GM13976 (cell line): ENCODE measurements at regions not wholly inside any gene's neighbourhood (a gene's known extent, or its start where the extent isn't known, plus 50 kb on each side); places are given as distances from the start of the nearest gene placed in this dataset.

Experiments used
- DNase-seq: peaks from one replicate; pipeline ENCODE4 v3.0.0; 2012; ENCODE audit warnings: low spot score
- CTCF ChIP-seq: IDR thresholded peaks from 2 replicates; pipeline ENCODE4 v1.5.1; 2012; ENCODE audit warnings: borderline replicate concordance, mild to moderate bottlenecking; ENCODE audit not compliant: insufficient read depth; ENCODE audit errors: extremely low read depth, missing control alignments, control extremely low read depth
- in situ Hi-C: fragments of 300-500 bp; cut with MboI; formaldehyde crosslinking; loops from one replicate; pipeline ENCODE4 v1.12.0; 2022; ENCODE audit warnings: low sequenced_read_pairs, mixed read lengths, inconsistent platforms; ENCODE audit not compliant: unreplicated experiment

- in situ Hi-C loops: no loop called here
- no peak for TF ChIP-seq CTCF
- no peak for DNase-seq
Observed at GRCh38 chr14:66306101-66306500, 180.1 kb upstream of the CCDC196 start.

- DNase-seq: no peak
- in situ Hi-C loops: no loop called here
- TF ChIP-seq CTCF: no peak
Observed at GRCh38 chr14:66311058-66311457, 175.1 kb upstream of the CCDC196 start.

GRCh38 chr14:66311990-66312389, 174.2 kb upstream of the CCDC196 start:
- in situ Hi-C loops: no loop called here
- no peak for DNase-seq
- TF ChIP-seq CTCF: no peak

- no peak for TF ChIP-seq CTCF
- in situ Hi-C loops: no loop called here
- DNase-seq: no peak
Observed at GRCh38 chr14:66312451-66312850, 173.7 kb upstream of the CCDC196 start.

- DNase-seq: no peak
- TF ChIP-seq CTCF: no peak
Observed at GRCh38 chr14:66315098-66315497, 171.1 kb upstream of the CCDC196 start.

GRCh38 chr14:66315548-66315947, 170.6 kb upstream of the CCDC196 start:
- in situ Hi-C loops: no loop called here
- no peak for TF ChIP-seq CTCF

More at GRCh38 chr14:66315098-66315497, 171.1 kb upstream of the CCDC196 start:
- in situ Hi-C loops: no loop called here

GRCh38 chr14:66322564-66322963, 163.6 kb upstream of the CCDC196 start:
- in situ Hi-C loops: no loop called here

More at GRCh38 chr14:66315548-66315947, 170.6 kb upstream of the CCDC196 start:
- DNase-seq: no peak

More at GRCh38 chr14:66322564-66322963, 163.6 kb upstream of the CCDC196 start:
- DNase-seq: no peak
- no peak for TF ChIP-seq CTCF
